ENCODE measurements at regions not wholly inside any gene's neighbourhood (a gene's known extent, or its start where the extent isn't known, plus 50 kb on each side); places are given as distances from the start of the nearest gene placed in this dataset.

DNA sequence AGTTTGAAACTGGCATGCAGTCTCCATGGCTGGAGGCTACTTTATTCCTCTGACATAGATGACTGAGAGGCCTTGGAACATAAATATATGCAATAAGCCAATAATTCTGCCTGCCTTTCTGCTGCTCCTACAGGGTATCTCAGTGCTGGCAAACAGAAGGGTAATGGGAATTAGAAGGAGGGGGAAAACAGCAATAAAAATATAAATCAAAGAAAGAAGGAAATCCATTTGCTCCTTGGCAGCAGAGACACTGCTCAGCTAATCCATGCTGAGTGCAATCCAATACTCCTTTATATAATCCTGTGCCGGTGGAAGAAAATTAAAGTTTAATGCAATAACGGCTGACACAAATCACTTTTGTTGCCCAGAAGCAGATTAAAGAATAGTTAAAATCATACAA is 478.9 kb downstream of the SPATA31D1 start:
- Histone ChIP-seq H3K9me3 (ENCODE audit: low read length) (no peaks in the 10 kb centered on the region), H3K9ac (ENCODE audit: low read length) (no peak overlapping the region), H3K79me2 (replicated peaks; ENCODE audit: insufficient read depth, low read length) (no peaks in the 10 kb centered on the region), H3K9me2 (ENCODE audit: insufficient read depth, low read length) (no peaks in the 10 kb centered on the region), H2AFZ (ENCODE audit: low read depth, low read length) (no peak overlapping the region), H3K4me3 (ENCODE audit: low read length) (no peak overlapping the region), H3K4me2 (ENCODE audit: low read length) (no peak overlapping the region), H3F3A (ENCODE audit: insufficient read depth, low read length, poor library complexity, severe bottlenecking) (no peaks in the 10 kb centered on the region), H4K20me1 (ENCODE audit: insufficient read depth) (no peaks in the 10 kb centered on the region), H3K27ac (ENCODE audit: low read length) (no peak overlapping the region), H3K27me3 (ENCODE audit: insufficient read depth, low read depth, low read length) (no peaks in the 10 kb centered on the region), H3K36me3 (ENCODE audit: insufficient read depth, low read length) (no peaks in the 10 kb centered on the region)
- TF ChIP-seq EP300 (conservative IDR thresholded peaks at IDR 0.05; ENCODE audit: poor library complexity, severe bottlenecking), result no peak
- TF ChIP-seq, protein P1, sequence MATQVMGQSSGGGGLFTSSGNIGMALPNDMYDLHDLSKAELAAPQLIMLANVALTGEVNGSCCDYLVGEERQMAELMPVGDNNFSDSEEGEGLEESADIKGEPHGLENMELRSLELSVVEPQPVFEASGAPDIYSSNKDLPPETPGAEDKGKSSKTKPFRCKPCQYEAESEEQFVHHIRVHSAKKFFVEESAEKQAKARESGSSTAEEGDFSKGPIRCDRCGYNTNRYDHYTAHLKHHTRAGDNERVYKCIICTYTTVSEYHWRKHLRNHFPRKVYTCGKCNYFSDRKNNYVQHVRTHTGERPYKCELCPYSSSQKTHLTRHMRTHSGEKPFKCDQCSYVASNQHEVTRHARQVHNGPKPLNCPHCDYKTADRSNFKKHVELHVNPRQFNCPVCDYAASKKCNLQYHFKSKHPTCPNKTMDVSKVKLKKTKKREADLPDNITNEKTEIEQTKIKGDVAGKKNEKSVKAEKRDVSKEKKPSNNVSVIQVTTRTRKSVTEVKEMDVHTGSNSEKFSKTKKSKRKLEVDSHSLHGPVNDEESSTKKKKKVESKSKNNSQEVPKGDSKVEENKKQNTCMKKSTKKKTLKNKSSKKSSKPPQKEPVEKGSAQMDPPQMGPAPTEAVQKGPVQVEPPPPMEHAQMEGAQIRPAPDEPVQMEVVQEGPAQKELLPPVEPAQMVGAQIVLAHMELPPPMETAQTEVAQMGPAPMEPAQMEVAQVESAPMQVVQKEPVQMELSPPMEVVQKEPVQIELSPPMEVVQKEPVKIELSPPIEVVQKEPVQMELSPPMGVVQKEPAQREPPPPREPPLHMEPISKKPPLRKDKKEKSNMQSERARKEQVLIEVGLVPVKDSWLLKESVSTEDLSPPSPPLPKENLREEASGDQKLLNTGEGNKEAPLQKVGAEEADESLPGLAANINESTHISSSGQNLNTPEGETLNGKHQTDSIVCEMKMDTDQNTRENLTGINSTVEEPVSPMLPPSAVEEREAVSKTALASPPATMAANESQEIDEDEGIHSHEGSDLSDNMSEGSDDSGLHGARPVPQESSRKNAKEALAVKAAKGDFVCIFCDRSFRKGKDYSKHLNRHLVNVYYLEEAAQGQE (IDR thresholded peaks at IDR 0.05; ENCODE audit: borderline replicate concordance), result no peak

DNA sequence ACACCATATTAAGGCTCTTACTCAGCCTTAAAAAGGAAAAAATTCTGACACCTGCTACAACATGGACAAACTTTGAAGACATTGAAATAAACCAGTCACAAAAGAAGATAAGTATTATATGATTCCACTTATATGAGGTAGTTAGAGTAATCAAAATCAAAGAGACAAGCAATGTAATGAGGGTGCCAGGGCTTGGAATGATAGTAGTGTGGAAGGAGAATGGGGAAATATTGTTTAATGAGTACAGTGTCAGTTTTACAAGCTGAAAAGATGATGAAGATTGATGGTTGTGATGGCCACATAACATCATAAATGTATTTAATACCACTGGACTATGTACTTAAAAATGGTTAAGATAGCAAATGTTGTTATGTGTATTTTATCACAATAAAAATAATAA is 485.7 kb downstream of the SPATA31D1 start:
- Histone ChIP-seq H3K4me2 (ENCODE audit: low read length) (no peak overlapping the region), H4K20me1 (ENCODE audit: insufficient read depth) (no peaks in the 10 kb centered on the region), H3K9ac (ENCODE audit: low read length) (no peak overlapping the region), H3K9me3 (ENCODE audit: low read length) (no peaks in the 10 kb centered on the region), H3K9me2 (ENCODE audit: insufficient read depth, low read length) (no peaks in the 10 kb centered on the region), H3F3A (ENCODE audit: insufficient read depth, low read length, poor library complexity, severe bottlenecking) (no peaks in the 10 kb centered on the region), H2AFZ (ENCODE audit: low read depth, low read length) (no peak overlapping the region), H3K4me3 (ENCODE audit: low read length) (no peak overlapping the region), H3K27me3 (ENCODE audit: insufficient read depth, low read depth, low read length) (no peaks in the 10 kb centered on the region), H3K36me3 (ENCODE audit: insufficient read depth, low read length) (no peaks in the 10 kb centered on the region), H3K27ac (ENCODE audit: low read length) (no peak overlapping the region), H3K79me2 (replicated peaks; ENCODE audit: insufficient read depth, low read length) (no peaks in the 10 kb centered on the region)
- TF ChIP-seq EP300 (conservative IDR thresholded peaks at IDR 0.05; ENCODE audit: poor library complexity, severe bottlenecking), result no peak
- TF ChIP-seq EZH2 (IDR thresholded peaks at IDR 0.05; ENCODE audit: borderline replicate concordance, insufficient read depth, low read length, poor library complexity, severe bottlenecking), result no peak
- TF ChIP-seq SMC3 (conservative IDR thresholded peaks at IDR 0.05; ENCODE audit: poor library complexity), result no peak
- no peak for TF ChIP-seq MXI1 (conservative IDR thresholded peaks at IDR 0.05; ENCODE audit: poor library complexity, severe bottlenecking)

DNA sequence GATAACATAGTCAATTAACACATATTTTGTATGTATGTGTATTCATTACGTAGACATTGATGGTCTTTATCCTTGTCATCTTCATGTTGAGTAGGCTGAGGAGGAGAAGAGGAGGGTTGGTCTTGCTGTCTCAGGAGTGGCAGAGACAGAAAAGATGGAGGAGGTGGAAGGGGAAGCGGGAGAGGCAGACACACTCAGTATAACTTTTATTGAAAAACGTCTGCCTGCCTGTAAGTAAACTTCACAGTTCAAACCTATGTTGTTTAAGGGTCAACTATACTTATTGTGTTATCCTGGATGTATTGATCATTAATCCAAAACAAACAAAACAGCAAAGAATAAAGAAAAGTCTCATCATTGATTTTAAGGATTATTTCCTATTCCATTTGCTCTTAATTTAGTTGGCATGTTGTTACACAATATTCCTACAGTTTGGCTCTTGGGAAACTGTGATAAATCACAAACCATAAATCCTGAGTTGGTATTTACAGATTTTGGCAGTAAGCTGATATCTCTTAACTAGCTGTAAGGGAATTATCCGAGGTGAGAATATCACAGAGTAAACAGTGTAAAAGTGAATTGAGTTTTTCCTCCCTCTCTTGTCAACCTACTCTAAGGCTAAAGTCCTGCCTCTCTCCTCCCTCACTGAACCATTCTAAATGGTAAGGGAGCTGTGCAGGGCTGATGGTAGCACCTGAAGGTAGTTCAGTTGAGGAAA is 487.2 kb downstream of the SPATA31D1 start:
- Histone ChIP-seq H4K20me1 (ENCODE audit: insufficient read depth) (no peaks in the 10 kb centered on the region), H2AFZ (ENCODE audit: low read depth, low read length) (no peak overlapping the region), H3K79me2 (replicated peaks; ENCODE audit: insufficient read depth, low read length) (no peaks in the 10 kb centered on the region), H3K9me3 (ENCODE audit: low read length) (no peaks in the 10 kb centered on the region), H3K9me2 (ENCODE audit: insufficient read depth, low read length) (no peaks in the 10 kb centered on the region), H3K4me2 (ENCODE audit: low read length) (no peak overlapping the region), H3K27me3 (ENCODE audit: insufficient read depth, low read depth, low read length) (no peaks in the 10 kb centered on the region), H3K27ac (ENCODE audit: low read length) (no peak overlapping the region), H3K4me3 (ENCODE audit: low read length) (no peak overlapping the region), H3K36me3 (ENCODE audit: insufficient read depth, low read length) (no peaks in the 10 kb centered on the region), H3K9ac (ENCODE audit: low read length) (no peak overlapping the region), H3F3A (ENCODE audit: insufficient read depth, low read length, poor library complexity, severe bottlenecking) (no peaks in the 10 kb centered on the region)
- no peak for TF ChIP-seq EP300 (conservative IDR thresholded peaks at IDR 0.05; ENCODE audit: poor library complexity, severe bottlenecking)
- no peak for TF ChIP-seq MXI1 (conservative IDR thresholded peaks at IDR 0.05; ENCODE audit: poor library complexity, severe bottlenecking)
- TF ChIP-seq SMC3 (conservative IDR thresholded peaks at IDR 0.05; ENCODE audit: poor library complexity), result no peak
- TF ChIP-seq TAF1 (IDR thresholded peaks at IDR 0.05; ENCODE audit: low read depth), result no peak
- TF ChIP-seq RAD21 (conservative IDR thresholded peaks at IDR 0.05), result no peak
- TF ChIP-seq, protein P2, sequence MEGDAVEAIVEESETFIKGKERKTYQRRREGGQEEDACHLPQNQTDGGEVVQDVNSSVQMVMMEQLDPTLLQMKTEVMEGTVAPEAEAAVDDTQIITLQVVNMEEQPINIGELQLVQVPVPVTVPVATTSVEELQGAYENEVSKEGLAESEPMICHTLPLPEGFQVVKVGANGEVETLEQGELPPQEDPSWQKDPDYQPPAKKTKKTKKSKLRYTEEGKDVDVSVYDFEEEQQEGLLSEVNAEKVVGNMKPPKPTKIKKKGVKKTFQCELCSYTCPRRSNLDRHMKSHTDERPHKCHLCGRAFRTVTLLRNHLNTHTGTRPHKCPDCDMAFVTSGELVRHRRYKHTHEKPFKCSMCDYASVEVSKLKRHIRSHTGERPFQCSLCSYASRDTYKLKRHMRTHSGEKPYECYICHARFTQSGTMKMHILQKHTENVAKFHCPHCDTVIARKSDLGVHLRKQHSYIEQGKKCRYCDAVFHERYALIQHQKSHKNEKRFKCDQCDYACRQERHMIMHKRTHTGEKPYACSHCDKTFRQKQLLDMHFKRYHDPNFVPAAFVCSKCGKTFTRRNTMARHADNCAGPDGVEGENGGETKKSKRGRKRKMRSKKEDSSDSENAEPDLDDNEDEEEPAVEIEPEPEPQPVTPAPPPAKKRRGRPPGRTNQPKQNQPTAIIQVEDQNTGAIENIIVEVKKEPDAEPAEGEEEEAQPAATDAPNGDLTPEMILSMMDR (IDR thresholded peaks at IDR 0.05; ENCODE audit: poor library complexity, severe bottlenecking), result no peak
- TF ChIP-seq, protein P1 (IDR thresholded peaks at IDR 0.05; ENCODE audit: borderline replicate concordance), result no peak
